LNCAP (cell line): ENCODE measurements at regions not wholly inside any gene's neighbourhood (a gene's known extent, or its start where the extent isn't known, plus 50 kb on each side); places are given as distances from the start of the nearest gene placed in this dataset.

Experiments
- CTCF ChIP-seq: fragments of 450-650 bp; IDR thresholded peaks from 2 replicates; pipeline ENCODE4 v1.5.1; 2017; ENCODE audit warnings: mild to moderate bottlenecking

GRCh38 chr3:54040476-54040875 lies 81.9 kb upstream of the CACNA2D3 start:
- TF ChIP-seq CTCF: no peak

GRCh38 chr3:54038391-54038790 lies 84.0 kb upstream of the CACNA2D3 start:
- TF ChIP-seq CTCF: no peak

GRCh38 chr3:54036543-54036942 lies 85.8 kb upstream of the CACNA2D3 start:
- no peak for TF ChIP-seq CTCF

GRCh38 chr3:54034971-54035370 lies 87.4 kb upstream of the CACNA2D3 start:
- TF ChIP-seq CTCF: no peak

- no peak for TF ChIP-seq CTCF
Observed at GRCh38 chr3:54033761-54034160, 88.6 kb upstream of the CACNA2D3 start.

- TF ChIP-seq CTCF: no peak
Observed at GRCh38 chr3:54032598-54032997, 89.8 kb upstream of the CACNA2D3 start.

- no peak for TF ChIP-seq CTCF
Observed at GRCh38 chr3:54028372-54028771, 94.0 kb upstream of the CACNA2D3 start.

- TF ChIP-seq CTCF: no peak
Observed at GRCh38 chr3:54026543-54026942, 95.8 kb upstream of the CACNA2D3 start.
